Stimulated activated CD8-positive, alpha-beta memory T cell treated with anti-CD3 and anti-CD28 coated beads, Interleukin-7, amount 100 ng/mL, for 48 hours (primary cell): ENCODE measurements at regions not wholly inside any gene's neighbourhood (a gene's known extent, or its start where the extent isn't known, plus 50 kb on each side); places are given as distances from the start of the nearest gene placed in this dataset.
A peak's percentile ranks its signal among the peaks of the same experiment; 100 is the strongest.
"Not testable (repeated sequence)": the region's sequence is repeated elsewhere in the genome, so short reads cannot be mapped to it uniquely, and the experiment has no call there.

Experiments
- DNase-seq, 2 donors: peaks; one replicate each; pipeline ENCODE4 v3.0.0-alpha.2; 2020; ENCODE audit warnings: low read depth in 1 of 2; ENCODE audit errors: extremely low read depth in 1 of 2

DNA sequence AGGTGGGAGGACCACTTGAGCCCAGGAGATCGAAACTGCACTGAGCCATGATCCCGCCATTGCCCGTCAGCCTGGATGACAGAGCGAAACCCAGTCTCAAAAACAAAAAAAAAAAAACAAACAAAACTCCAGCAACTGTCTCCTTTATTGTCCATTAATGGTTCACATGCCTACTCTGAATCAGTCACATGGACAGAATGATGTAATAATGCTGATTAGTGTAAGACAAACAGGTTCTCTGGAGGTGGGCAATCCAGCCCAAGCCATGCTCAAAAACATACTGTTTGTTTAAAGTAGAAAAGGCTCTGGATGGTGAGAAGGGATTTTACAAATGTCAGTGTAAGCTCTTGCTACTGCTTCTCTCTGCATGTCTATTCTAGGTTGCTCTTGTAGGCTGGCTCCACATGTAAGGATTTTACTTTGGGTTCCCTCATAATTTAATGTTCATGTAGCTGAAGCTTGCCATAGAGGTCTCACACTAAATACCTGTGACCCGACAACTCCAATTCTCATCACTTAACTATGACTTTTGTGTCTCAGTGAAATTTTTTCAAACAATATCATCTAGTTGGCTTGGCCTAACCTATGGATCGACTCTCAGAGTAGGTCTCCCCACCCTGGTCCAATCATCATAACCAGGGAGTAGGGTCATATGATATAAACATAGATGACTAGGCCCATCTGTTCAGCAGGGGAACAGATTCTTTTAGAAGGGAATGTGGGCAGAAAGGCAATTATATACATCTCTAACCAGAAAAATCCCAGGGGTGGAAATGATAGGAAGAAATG, 83.9 kb upstream of the SLC39A10 start:
- DNase-seq = no peak

DNA sequence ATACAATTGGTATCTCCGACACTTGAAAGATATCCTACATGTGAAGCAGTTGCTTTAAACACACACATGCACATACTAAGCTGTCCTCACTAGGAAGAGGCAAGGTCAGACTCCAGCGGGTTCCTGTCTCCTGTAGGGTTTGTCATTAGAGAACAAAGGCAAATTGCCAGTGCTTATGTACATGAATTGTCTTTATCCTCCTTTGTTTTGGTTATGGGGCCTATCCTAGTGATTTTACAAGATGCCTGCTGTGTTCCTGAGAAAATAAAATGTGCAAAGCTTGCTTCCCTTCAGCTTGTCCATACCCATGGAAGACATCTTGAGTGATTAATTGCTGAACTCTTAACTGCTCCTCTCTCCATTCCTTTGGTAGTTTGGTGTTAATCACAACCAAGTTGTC, 86.7 kb upstream of the SLC39A10 start:
- no peak for DNase-seq

DNA sequence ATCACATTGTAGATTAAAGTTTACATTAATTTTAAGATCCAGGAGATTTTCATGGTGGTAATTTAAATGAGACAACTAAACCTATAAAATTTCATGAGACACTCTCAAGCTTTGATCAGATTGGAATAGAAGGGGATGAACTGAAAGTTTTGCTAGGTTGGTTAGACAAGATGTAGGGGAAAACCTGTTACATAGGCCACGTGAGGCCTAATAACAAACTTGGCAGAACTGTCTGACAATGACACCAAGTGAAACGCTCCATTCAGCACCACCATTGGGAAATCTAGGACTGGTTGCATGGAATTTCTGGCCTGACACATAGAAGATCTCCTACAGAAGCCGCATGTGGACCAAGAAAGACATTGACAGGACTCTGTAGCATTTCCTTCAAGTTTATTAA, 87.8 kb upstream of the SLC39A10 start:
- no peak for DNase-seq

DNA sequence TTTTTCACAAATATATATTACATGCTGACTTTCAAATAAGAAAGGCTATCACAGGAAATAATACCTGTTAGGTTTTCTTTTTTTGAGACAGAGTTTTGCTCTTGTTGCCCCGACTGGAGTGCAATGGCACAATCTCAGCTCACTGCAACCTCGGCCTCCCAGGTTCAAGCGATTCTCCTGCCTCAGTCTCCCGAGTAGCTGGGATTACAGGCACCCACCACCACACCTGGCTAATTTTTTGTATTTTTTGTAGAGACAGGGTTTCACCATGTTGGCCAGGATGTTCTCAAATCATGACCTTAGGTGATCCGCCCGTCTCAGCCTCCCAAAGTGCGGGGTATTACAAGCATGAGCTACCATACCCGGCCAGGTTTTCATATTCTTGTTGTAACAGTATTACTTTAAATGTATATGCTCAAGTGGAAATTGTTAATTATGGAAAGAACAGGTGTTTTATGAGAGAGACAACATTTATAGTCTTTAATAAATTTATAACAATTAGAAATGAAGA, 92.3 kb upstream of the SLC39A10 start:
- not testable (repeated sequence) for DNase-seq

DNA sequence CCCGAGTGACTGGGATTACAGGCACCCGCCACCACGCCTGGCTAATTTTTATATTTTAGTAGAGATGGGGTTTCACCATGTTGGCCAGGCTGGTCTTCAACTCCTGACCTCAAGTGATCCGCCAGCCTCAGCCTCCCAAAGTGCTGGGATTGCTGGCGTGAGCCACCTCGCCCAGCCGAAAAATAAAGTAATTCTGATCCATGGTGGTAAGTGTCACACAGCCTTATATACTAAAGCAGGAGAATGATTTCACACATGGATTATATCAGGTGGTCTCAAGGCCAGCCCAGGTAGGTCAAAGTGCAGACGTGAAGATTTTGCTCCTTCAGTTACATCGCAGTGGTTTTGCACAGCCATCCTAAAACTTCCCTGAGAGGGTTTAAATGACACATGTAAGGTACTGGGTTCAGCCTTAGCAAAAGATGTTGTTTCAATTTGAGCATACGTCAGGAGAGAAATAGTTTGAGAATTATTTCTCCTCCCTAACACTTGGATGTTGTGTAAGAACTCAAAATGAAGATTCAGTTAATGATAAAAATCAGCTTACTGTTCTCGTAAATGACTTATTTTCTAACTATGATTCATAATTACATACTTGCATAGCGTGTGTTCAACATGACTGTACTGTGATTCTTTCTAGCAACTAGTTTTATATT, 93.0 kb upstream of the SLC39A10 start:
- no peak for DNase-seq

DNA sequence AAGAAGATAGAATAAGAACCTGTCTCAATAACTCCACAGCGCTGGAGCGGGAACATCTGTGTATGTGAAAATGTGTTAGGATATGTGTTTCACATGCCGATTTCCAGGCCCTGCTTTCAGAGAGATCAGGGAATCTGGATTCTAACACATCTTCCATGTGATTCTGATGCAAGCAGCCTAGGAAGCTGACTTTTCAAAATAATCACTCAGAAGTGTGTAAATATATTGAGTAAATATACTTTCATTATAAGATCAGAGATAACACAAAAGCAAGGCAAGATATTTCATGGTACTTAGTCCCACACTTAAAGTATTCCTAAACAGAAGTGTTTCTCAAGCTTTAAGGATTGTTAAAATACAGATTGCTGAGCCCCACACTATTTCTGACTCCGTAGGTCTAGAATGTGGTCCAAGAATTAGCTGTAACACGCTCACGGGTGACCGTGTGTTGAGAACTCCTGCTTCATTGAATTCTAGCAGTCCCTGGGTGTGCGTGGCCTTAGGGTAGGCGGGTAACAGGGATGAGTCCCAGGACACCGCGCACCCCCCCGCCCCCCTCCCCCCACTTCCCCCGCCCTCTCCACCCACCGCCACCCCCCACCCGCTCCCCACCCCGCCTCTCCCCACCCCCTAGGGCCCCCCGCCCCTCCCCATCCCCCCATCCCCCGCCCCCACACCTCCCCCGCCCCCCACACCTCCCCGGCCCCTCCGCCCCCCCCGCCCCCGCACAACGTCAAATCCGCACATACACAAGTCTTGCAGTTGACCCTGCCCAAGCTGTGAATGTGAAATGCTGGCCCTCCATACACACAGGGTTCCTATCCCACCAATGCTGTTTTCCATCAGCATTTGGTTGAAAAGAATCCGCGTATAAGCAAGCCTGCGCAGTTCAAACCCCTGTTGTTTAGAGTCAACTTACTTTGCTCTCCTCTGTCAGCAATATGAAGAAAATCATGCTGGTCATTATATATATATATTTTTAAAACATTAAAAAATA, 94.2 kb upstream of the SLC39A10 start:
- no peak for DNase-seq

DNA sequence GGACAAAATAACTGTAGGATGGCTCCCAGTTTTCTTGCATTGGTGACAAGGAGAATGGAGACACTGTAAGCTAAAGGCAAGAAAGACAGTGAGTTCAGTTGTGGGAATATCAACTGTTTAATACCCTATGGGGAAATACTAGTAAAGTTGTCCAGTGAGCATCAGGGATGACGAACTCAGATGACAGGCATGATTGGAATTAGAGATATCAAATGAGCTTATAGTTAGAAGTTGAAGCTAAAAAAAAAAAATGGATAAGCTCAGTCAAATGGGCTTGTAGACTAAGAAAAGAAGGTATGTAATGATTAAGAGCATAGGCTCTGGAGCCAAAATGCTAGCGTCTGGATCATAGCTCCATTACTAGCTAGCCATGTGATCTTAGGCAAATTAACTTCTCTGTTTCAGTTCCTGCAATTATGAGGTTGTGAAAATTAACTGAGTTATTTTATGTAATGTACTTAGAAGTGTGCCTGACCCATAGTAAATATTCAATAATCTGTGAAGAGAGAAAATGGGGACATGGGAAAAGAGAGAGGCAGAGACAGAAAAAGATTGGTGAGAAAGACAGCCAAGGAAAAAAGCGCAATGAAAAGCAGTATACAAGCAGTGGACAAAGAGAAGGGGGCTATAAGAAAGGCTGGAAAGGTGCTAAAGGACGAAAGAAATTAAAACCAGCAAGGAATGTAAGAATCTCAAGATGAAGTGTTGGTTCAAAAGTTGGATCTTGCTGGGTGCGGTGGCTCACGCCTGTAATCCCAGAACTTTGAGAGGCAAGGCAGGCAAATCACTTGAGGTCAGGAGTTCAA, 95.7 kb upstream of the SLC39A10 start:
- no peak for DNase-seq

DNA sequence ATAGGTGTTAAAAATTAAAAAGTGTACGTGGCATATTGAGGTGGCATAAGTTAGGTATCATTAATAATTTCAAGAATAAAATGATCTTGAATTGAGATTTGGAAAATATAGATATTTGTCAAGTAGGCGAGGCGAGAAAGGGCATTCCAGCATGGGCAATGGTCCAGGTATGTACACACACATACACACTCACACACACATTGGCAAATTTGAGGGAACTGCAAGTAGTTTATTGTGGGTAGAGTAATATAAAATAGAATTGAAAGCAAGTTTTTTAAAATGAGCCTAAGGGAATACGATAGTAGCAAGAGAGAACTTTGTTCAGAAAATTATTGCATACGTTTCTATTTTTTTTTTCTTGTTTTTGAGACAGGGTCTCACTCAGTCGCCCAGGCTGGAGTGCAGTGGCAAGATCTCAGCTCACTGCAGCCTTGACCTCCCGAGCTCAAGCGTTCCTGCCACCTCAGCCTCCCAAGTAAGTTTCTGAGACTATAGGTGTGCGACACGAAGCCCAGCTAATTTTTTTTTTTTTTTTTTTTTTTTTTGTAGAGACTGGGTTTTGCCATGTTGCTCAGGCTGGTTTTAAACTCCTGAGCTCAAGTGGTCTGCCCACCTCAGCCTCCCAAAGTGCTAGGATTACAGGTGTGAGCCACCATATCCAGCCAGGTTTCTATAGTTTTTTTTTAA, 96.7 kb upstream of the SLC39A10 start:
- DNase-seq = no peak

DNA sequence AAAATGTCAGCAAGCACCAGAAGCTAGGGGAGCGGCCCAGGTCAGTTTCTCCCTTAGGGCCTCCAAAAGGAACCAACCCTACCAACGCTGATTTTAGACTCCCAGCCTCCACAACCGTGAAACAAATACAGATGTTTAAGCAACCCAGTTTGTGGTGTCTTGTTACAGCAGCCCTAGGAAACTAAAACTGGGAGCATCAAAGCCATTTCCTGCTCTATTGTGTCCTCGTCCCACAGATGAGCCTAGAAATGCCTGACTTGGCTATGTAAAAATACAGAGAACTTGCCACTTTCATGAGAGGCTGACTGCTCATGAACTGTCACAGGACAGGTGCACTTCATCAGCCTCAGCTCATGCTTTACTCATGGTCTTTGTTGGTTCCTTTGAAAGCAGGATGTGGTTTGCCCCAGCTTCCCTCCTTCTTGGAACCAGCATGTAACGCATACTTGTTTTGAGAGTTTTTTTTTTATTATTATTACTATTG, 97.6 kb upstream of the SLC39A10 start:
- peak; percentile 33 to 75 for DNase-seq

DNA sequence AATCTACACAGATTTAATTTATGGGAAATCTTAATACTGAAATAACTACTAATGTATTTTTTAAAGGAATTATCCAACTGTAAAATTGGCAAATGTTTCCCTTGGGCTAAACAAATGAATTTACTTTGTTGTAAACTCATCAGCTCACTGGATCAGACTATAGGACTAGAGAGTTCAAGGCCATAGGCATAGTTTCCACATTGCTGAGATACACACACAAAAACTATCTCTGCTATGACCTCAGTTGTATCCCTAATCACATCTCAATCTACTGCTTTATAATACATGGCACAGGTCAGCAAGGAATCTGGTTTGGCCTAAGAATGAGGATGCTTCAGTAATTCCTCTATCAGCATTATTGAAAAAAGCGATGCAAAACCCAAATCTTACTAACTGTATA, 101.1 kb upstream of the SLC39A10 start:
- no peak for DNase-seq

DNA sequence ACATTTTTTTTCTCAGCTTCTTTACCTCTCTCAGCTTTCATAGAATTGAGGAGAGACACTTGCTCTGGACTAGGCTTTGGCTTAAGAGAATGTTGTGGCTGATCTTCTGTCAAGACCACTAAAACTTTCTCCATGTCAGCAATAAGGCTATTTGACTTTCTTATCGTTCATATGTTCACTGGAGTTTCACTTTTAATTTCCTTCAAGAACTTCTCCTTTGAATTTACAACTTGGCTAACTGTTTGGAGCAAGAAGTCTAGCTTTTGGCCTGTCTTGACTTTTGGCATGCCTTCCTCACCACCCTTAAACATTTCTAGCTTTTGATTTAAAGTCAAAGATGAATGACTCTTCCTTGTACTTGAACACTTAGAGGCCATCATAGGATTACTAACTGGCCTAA, 104.4 kb upstream of the SLC39A10 start:
- DNase-seq = no peak

DNA sequence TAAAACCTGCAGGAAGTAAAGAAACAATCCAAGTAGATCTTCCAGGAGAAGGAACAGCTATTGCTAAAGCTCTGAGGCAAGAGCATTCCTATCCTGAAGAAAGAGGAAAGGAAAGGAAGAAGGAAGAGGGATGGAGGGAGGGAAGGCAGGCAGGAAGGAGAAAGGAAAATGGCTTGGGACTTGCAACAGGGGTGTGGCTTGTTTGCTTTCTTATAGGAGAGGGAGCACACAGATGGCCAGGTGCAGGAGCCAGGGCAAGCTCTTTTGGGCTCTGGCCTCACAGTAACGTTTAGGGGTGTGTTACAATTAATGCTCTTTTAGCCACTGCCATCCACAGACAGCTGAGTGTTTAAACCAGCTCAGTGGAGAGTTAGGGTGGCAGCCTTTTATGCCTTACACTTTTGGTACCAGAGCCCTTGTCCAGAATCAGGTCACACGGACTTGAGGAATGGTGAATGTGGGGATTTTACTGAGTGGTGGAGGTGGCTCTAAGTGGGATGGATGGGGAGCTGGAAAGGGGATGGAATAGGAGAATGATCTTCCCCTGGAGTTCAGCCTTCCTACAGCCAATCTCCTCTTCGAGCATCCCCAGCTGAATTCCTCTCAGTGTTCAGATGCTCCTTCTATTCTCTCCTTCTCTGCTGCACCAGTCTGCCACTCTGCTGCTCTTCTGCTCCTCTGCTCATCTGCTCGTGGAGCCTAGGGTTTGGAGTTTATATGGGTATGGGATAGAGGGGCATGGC, 108.7 kb upstream of the SLC39A10 start:
- no peak for DNase-seq

DNA sequence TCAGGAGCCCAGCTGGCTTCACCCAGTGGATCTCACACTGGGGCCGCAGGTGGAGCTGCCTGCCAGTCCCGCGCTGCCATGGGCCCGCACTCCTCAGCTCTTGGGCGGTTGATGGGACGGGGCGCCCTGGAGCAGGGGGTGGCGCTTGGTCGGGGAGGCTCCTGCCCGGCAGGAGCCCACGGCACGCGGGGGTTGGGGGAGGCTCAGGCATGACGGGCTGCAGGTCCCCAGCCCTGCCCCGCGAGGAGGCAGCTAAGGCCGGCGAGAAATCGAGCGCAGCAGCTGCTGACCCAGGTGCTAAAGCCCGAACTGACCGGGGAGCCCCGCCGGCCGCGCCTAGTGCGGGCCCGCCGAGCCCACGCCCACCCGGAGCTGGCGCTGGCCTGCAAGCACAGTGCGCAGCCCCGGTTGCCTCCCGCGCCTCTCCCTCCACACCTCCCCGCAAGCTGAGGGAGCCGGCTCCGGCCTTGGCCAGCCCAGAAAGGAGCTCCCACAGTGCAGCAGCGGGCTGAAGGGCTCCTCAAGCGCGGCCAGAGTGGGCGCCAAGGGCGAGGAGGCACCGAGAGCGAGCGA, 109.7 kb upstream of the SLC39A10 start:
- not testable (repeated sequence) for DNase-seq

DNA sequence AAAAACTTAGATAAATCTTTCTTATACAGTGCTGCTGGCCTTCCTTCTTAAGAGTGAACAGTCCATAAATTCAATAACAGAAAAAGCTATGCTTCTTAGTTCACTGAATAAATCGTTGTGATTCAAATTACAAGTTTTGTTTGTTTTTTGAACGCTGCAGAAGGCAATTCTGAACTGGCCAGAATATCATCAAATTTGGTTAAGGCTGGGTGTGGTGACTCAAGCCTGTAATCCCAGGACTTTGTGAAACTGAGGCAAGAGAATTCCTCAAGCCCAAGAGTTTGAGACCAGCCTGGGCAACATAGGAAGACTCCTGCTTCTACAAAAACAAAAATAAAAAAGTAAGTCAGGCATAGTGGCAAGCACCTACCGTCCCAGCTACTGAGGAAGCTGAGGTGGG, 111.2 kb upstream of the SLC39A10 start:
- no peak for DNase-seq

DNA sequence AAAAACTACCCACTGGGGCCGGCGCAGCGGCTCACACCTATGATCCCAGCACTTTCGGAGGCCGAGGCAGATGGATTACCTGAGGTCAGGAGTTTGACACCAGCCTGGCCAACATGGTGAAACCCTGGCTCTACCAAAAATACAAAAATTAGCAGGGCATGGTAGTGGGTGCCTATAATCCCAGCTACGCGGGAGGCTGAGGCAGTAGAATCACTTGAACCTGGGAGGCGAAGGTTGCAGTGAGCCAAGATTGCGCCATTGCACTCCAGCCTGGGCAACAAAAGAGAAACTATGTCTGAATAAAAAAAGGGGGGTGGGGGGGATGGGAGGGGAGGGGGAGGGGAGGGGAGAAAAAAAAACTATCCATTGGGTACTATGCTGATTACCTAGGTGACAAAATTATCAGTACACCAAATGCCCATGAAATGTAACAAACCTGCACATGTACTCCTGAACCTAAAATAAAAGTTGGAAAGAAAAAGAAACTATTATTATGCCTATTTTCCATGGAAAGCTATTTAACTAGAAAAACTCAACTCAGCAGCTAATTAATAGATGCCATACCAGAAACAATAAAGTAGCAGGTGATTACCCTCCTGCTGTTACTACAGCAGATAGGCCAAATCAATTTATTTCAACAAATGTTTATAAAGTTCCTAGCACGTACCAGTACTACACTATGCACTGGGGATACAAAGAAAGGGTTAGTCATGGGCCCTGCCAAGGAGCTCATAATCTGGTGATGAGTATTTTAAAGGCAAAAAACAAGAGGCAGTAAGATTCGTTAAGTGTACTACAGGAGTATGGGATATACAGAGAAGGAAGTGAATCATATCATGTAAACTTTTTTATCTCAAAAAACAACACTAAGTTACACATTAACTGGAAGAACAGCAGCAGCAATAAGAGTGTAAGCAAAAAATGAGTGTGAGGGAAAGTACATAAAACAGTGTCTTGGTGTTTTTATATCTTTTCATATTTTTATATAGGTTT, 112.8 kb upstream of the SLC39A10 start:
- DNase-seq = no peak

DNA sequence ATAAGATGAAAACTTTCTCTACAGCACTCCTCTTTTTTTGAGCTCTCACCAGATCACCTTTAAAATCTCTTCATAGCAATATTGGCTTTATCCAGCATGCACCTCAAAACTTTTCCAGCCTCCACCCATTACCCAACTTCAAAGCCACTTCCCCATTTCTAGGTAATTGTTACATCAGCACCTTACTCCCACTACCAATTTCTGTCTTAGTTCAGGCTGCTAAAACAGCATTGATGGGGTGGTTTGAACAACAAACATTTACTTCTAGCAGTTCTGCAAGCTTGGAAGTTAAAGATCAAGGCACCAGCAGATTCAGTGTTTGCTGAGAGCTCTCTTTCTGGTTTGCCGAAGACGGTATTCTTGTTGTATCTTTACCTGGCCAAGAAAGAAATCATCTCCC, 114.0 kb upstream of the SLC39A10 start:
- no peak for DNase-seq

DNA sequence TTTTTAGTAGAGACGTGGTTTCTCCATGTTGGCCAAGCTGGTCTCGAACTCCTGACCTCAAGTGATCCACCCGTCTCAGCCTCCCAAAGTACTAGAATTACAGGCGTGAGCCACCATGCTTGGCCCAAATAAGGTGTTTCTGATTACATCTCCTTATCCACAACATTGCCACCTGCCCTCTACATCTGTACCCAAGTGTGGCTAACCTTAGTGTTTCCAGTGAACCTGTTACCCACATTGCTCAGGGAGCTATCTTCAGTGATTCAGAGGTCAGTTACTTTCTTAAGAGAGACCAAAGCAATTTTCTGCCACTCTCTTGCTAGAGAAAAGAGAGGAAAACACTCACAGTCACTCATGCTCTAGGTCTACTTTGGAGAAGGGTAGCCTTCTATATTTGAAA, 115.0 kb upstream of the SLC39A10 start:
- no peak for DNase-seq
